ENCODE measurements at regions not wholly inside any gene's neighbourhood (a gene's known extent, or its start where the extent isn't known, plus 50 kb on each side); places are given as distances from the start of the nearest gene placed in this dataset.
A peak's percentile ranks its signal among the peaks of the same experiment; 100 is the strongest.

DNA sequence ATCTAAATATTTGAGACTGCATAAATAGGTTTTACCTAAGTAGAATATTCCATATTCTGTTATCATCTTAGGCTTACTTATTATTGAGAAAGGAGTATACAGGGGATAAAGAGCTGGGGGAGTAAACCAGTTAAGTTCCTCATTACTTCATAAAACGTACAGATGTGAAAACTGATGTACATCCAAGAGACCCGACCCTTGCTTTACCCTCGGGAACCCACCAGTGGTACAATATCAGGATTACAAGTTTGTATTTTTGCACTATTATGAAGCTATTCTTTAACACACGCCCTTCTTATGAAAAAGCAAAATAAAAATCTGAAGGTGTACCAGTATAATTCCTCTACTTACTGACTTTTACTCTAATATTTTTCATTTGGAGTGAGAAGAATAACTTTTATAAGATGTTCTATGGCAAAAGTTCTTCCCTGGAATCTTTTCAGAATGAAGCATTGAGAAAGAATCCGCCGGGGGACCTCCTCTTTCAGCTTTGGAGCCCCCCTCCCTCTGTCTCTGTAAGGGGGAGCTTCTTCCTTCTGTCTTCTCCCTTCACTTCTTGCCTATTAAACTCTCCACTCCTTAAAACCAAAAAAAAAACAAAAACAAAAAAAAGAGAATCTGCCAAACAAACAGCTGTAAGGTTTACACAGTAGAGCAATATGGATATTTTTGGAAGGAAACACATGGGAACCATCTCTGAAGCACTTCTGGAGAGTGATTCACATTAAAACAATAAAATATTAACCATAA, 550.0 kb downstream of the TNS3 start:
- no peak for TF ChIP-seq CTCF (IDR thresholded peaks at IDR 0.05; ENCODE audit: low read depth, low read length)
- no peak overlapping the region for H3K4me3 ChIP-seq (replicated peaks in 1 of 2; ENCODE audit: low read depth in 2 of 2, low read length in 2 of 2)
- DNase-seq (ENCODE audit: low read depth in 2 of 2), result peak in 1 of 2 donors; percentile 33

- TF ChIP-seq CTCF (IDR thresholded peaks at IDR 0.05; ENCODE audit: low read depth, low read length), result no peak
- no peak for DNase-seq (ENCODE audit: low read depth in 2 of 2)
- H3K4me3 ChIP-seq (replicated peaks in 1 of 2; ENCODE audit: low read depth in 2 of 2, low read length in 2 of 2), result no peak overlapping the region
Observed at GRCh38 chr7:47028284-47028683, 553.6 kb downstream of the TNS3 start.

- no peak for TF ChIP-seq CTCF (IDR thresholded peaks at IDR 0.05; ENCODE audit: low read depth, low read length)
- no peak overlapping the region for H3K4me3 ChIP-seq (replicated peaks in 1 of 2; ENCODE audit: low read depth in 2 of 2, low read length in 2 of 2)
- no peak for DNase-seq (ENCODE audit: low read depth in 2 of 2)
Observed at GRCh38 chr7:47027695-47028240, 554.1 kb downstream of the TNS3 start.

GRCh38 chr7:47026780-47027361, 555.0 kb downstream of the TNS3 start:
- no peak for TF ChIP-seq CTCF (IDR thresholded peaks at IDR 0.05; ENCODE audit: low read depth, low read length)
- H3K4me3 ChIP-seq (replicated peaks in 1 of 2; ENCODE audit: low read depth in 2 of 2, low read length in 2 of 2), result no peak overlapping the region
- no peak for DNase-seq (ENCODE audit: low read depth in 2 of 2)

GRCh38 chr7:47024991-47025390, 556.9 kb downstream of the TNS3 start:
- H3K4me3 ChIP-seq (replicated peaks in 1 of 2; ENCODE audit: low read depth in 2 of 2, low read length in 2 of 2), result no peak overlapping the region
- TF ChIP-seq CTCF (IDR thresholded peaks at IDR 0.05; ENCODE audit: low read depth, low read length), result no peak
- no peak for DNase-seq (ENCODE audit: low read depth in 2 of 2)

- peak in 1 of 2 donors; percentile 34 for DNase-seq (ENCODE audit: low read depth in 2 of 2)
- H3K4me3 ChIP-seq (replicated peaks in 1 of 2; ENCODE audit: low read depth in 2 of 2, low read length in 2 of 2), result no peak overlapping the region
- no peak for TF ChIP-seq CTCF (IDR thresholded peaks at IDR 0.05; ENCODE audit: low read depth, low read length)
Observed at GRCh38 chr7:47008461-47008860, 573.5 kb downstream of the TNS3 start.
